Hepatocyte (in vitro differentiated cells): ENCODE measurements at regions not wholly inside any gene's neighbourhood (a gene's known extent, or its start where the extent isn't known, plus 50 kb on each side); places are given as distances from the start of the nearest gene placed in this dataset.

Experiments
- EZH2phosphoT487 ChIP-seq: fragments of 200-600 bp; sonication (generic); IDR thresholded peaks from one replicate; pipeline ENCODE4 v1.6.1; 2018; ENCODE audit warnings: antibody characterized with exemption, mild to moderate bottlenecking, low read depth, moderate library complexity; ENCODE audit not compliant: unreplicated experiment, severe bottlenecking
- TF ChIP-seq, protein P1 (sequence below): fragments of 200-600 bp; sonication (generic); IDR thresholded peaks from 2 replicates; pipeline ENCODE4 v1.5.1; 2016; ENCODE audit warnings: antibody characterized with exemption, mild to moderate bottlenecking; ENCODE audit not compliant: poor library complexity

DNA sequence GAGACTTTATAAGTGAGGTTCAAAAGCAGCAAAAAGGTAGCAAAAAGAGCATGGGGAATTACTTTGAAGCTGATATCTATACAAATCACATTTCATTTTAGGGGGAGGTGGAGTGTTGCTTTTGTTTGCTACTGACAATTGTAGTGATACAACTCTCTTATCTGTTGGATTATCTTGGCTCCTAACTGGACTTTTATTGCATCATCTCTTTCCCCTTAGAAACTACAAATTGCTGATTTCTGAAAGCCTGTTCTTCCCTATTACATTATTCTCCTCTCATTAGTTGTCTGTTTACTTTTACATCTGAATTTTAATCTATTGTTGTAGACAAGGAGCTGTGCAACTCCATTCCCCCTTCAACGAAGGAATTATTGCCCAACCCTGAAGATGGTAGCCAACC, 75.0 kb upstream of the GNPDA2 start:
- TF ChIP-seq, protein P1, sequence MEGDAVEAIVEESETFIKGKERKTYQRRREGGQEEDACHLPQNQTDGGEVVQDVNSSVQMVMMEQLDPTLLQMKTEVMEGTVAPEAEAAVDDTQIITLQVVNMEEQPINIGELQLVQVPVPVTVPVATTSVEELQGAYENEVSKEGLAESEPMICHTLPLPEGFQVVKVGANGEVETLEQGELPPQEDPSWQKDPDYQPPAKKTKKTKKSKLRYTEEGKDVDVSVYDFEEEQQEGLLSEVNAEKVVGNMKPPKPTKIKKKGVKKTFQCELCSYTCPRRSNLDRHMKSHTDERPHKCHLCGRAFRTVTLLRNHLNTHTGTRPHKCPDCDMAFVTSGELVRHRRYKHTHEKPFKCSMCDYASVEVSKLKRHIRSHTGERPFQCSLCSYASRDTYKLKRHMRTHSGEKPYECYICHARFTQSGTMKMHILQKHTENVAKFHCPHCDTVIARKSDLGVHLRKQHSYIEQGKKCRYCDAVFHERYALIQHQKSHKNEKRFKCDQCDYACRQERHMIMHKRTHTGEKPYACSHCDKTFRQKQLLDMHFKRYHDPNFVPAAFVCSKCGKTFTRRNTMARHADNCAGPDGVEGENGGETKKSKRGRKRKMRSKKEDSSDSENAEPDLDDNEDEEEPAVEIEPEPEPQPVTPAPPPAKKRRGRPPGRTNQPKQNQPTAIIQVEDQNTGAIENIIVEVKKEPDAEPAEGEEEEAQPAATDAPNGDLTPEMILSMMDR = no peak
- TF ChIP-seq EZH2phosphoT487 = no peak
